ENCODE measurements at regions not wholly inside any gene's neighbourhood (a gene's known extent, or its start where the extent isn't known, plus 50 kb on each side); places are given as distances from the start of the nearest gene placed in this dataset.

DNA sequence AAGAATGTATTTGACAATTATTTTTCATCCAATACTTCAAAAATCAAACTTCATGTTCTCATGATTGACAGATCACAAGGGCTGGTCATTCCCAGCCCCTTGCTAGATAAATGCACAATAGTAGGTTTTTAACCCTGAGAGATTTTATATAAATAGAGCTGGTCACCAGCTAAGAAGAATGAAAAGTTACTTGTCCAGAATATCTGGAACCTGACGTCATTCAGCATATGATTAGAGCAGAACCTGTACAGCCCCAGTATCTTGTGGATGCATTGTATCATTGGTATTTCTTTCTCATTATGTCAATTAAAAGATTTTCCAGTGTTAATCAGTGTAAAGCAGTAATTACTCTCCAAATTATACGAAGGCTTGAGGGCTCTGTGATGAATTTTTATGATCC, 202.8 kb upstream of the RND3 start:
- TF ChIP-seq FOXP2 (optimal IDR thresholded peaks at IDR 0.05; ENCODE audit: borderline replicate concordance, extremely low read depth, extremely low read length, insufficient read depth), result no peak
- TF ChIP-seq TAF1 (IDR thresholded peaks at IDR 0.05; ENCODE audit: borderline replicate concordance, insufficient read depth, low read length), result no peak
- TF ChIP-seq, protein P1, sequence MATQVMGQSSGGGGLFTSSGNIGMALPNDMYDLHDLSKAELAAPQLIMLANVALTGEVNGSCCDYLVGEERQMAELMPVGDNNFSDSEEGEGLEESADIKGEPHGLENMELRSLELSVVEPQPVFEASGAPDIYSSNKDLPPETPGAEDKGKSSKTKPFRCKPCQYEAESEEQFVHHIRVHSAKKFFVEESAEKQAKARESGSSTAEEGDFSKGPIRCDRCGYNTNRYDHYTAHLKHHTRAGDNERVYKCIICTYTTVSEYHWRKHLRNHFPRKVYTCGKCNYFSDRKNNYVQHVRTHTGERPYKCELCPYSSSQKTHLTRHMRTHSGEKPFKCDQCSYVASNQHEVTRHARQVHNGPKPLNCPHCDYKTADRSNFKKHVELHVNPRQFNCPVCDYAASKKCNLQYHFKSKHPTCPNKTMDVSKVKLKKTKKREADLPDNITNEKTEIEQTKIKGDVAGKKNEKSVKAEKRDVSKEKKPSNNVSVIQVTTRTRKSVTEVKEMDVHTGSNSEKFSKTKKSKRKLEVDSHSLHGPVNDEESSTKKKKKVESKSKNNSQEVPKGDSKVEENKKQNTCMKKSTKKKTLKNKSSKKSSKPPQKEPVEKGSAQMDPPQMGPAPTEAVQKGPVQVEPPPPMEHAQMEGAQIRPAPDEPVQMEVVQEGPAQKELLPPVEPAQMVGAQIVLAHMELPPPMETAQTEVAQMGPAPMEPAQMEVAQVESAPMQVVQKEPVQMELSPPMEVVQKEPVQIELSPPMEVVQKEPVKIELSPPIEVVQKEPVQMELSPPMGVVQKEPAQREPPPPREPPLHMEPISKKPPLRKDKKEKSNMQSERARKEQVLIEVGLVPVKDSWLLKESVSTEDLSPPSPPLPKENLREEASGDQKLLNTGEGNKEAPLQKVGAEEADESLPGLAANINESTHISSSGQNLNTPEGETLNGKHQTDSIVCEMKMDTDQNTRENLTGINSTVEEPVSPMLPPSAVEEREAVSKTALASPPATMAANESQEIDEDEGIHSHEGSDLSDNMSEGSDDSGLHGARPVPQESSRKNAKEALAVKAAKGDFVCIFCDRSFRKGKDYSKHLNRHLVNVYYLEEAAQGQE (IDR thresholded peaks at IDR 0.05; ENCODE audit: insufficient read depth in 1 of 2, low read depth in 2 of 2, low read length in 2 of 2), result no peak
- TF ChIP-seq SIN3A (IDR thresholded peaks at IDR 0.05; ENCODE audit: borderline replicate concordance, insufficient read depth, low read length), result no peak
- no peak for TF ChIP-seq POLR2AphosphoS5 (IDR thresholded peaks at IDR 0.05; ENCODE audit: low read depth, low read length)

DNA sequence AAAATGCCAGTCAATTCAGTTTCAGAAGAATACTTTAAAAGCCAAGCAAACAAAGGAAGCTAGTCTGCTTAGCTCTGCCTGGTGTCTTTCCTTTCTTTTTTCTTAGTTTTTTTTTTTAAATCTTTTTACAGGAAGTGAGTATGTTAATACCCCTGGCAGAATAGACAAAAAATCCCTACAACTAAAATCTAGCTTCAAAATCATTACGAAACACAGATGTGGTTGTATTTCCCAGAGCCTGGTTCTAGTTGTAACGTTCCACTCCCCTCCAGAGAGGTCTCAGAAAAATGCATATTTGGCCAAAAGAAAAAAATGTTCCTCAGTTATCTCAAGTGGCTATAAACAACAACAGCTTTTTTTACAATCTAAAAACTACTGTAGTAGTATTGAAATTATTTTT, 202.1 kb upstream of the RND3 start:
- no peak for TF ChIP-seq TAF1 (IDR thresholded peaks at IDR 0.05; ENCODE audit: borderline replicate concordance, insufficient read depth, low read length)
- no peak for TF ChIP-seq POLR2AphosphoS5 (IDR thresholded peaks at IDR 0.05; ENCODE audit: low read depth, low read length)

DNA sequence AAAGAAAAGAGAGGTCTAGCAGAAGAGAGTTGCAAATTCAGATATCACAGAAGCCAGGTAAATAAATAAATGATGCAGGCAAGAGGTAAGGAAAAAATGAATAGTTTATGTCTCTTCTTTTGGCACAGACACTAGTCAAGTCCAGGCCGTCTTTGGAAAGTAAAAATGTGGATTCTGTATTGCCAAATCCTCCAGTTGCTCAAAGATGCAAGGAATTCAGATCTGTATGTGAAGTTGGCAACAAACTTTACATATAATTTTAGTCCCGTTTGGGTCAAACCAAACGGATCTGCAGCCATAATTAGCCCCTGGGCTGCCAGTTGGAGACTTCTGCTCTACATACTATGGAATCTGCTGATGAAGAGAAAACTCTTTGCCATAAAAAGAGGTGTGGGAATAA, 200.5 kb upstream of the RND3 start:
- TF ChIP-seq POLR2AphosphoS5 (IDR thresholded peaks at IDR 0.05; ENCODE audit: low read depth, low read length), result no peak
- TF ChIP-seq SIN3A (IDR thresholded peaks at IDR 0.05; ENCODE audit: borderline replicate concordance, insufficient read depth, low read length), result no peak
- TF ChIP-seq, protein P1 (IDR thresholded peaks at IDR 0.05; ENCODE audit: insufficient read depth in 1 of 2, low read depth in 2 of 2, low read length in 2 of 2), result no peak
- no peak for TF ChIP-seq TAF1 (IDR thresholded peaks at IDR 0.05; ENCODE audit: borderline replicate concordance, insufficient read depth, low read length)
- TF ChIP-seq FOXP2 (optimal IDR thresholded peaks at IDR 0.05; ENCODE audit: borderline replicate concordance, extremely low read depth, extremely low read length, insufficient read depth), result no peak

DNA sequence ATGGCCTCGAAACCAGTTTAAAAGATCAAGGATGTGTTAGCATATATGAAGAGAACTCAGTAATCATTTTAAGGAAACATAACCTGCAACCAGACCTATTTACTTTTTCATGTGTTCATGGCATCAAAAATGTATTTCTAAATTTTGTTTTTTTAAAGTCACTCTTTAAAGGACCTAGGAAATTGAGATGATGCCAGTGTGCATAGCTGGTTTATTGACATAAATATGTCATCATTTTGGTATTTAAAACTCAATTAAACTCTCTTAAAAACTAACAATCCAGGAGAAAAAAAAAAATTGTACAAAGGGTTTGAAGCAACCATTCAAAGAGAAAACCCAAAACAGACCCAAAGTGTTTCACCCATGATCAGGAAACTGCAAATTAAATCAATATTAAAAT, 198.9 kb upstream of the RND3 start:
- TF ChIP-seq POLR2AphosphoS5 (IDR thresholded peaks at IDR 0.05; ENCODE audit: low read depth, low read length) (no peak), FOXP2 (optimal IDR thresholded peaks at IDR 0.05; ENCODE audit: borderline replicate concordance, extremely low read depth, extremely low read length, insufficient read depth) (no peak), SIN3A (IDR thresholded peaks at IDR 0.05; ENCODE audit: borderline replicate concordance, insufficient read depth, low read length) (no peak), TAF1 (IDR thresholded peaks at IDR 0.05; ENCODE audit: borderline replicate concordance, insufficient read depth, low read length) (no peak)
- TF ChIP-seq, protein P1 (IDR thresholded peaks at IDR 0.05; ENCODE audit: insufficient read depth in 1 of 2, low read depth in 2 of 2, low read length in 2 of 2), result no peak

DNA sequence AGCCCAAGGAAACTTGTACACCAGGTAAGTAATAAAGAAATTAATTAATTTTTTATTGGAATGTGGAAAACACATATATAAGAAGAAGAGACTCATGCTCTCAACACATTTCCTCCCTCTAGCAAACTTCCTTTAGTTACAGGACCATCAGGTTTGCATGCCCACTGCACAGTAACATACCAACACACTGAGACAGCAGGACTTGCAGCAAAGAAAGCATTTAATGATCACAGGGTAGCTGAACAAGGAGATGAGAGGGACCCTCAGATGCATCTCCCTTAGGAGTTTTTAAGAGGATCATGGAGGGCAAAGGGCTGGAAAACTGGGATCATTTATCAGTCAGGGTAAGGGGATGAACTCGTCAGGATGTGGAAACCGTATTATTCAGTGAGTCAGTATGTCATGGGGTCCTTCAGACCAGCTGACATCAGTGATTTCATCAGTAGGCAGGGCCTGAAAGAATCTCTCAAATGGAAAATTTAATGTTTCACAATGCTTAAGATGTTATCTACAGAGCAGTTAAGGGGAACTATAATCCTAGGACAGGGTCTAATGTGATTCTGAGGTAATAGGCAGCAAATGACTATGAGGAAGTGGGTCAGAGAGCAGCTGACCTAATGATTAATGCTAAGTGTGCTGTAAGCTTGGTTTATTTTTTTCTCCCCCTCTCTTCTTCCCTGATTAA, 193.8 kb upstream of the RND3 start:
- no peak for TF ChIP-seq FOXP2 (optimal IDR thresholded peaks at IDR 0.05; ENCODE audit: borderline replicate concordance, extremely low read depth, extremely low read length, insufficient read depth)
- TF ChIP-seq, protein P1 (IDR thresholded peaks at IDR 0.05; ENCODE audit: insufficient read depth in 1 of 2, low read depth in 2 of 2, low read length in 2 of 2), result no peak
- no peak; the same call in 1 of the 2 replicates for TF ChIP-seq TAF1 (IDR thresholded peaks at IDR 0.05; ENCODE audit: borderline replicate concordance, insufficient read depth, low read length)
- 0 out of 2 replicates have a peak, but pooled peaks have one; percentile 29 for TF ChIP-seq POLR2AphosphoS5 (IDR thresholded peaks at IDR 0.05; ENCODE audit: low read depth, low read length)
- 0 out of 2 replicates have a peak, but pooled peaks have one; percentile 32 for TF ChIP-seq SIN3A (IDR thresholded peaks at IDR 0.05; ENCODE audit: borderline replicate concordance, insufficient read depth, low read length)

All from PFSK-1 (cell line).